ENCODE measurements at regions not wholly inside any gene's neighbourhood (a gene's known extent, or its start where the extent isn't known, plus 50 kb on each side); places are given as distances from the start of the nearest gene placed in this dataset.
"Not testable (repeated sequence)": the region's sequence is repeated elsewhere in the genome, so short reads cannot be mapped to it uniquely, and the experiment has no call there.

GRCh38 chr9:17871213-17871890 is 292.5 kb downstream of the SH3GL2 start:
- ChIA-PET POLR2A (no interaction called here), CTCF (no interaction called here)
- Mint-ChIP-seq H3K9me3 (no peaks in the 10 kb centered on the region), H3K27me3 (no peaks in the 10 kb centered on the region), H3K36me3 (ENCODE audit: low read depth) (no peaks in the 10 kb centered on the region), H3K4me3 (no peak overlapping the region), H3K27ac (no peak overlapping the region), H3K4me1 (no peaks in the 10 kb centered on the region)
- DNase-seq: no peak

GRCh38 chr9:17875886-17876285 is 297.0 kb downstream of the SH3GL2 start:
- H3K27ac Mint-ChIP-seq: no peak overlapping the region
- H3K36me3 Mint-ChIP-seq (ENCODE audit: low read depth): no peaks in the 10 kb centered on the region
- no peaks in the 10 kb centered on the region for H3K9me3 Mint-ChIP-seq
- no peaks in the 10 kb centered on the region for H3K27me3 Mint-ChIP-seq
- no peaks in the 10 kb centered on the region for H3K4me1 Mint-ChIP-seq
- POLR2A ChIA-PET: no interaction called here
- no peak overlapping the region for H3K4me3 Mint-ChIP-seq
- DNase-seq: no peak
- CTCF ChIA-PET: no interaction called here

- H3K4me3 Mint-ChIP-seq: no peak overlapping the region
- no peaks in the 10 kb centered on the region for H3K27me3 Mint-ChIP-seq
- H3K9me3 Mint-ChIP-seq: no peaks in the 10 kb centered on the region
- no peaks in the 10 kb centered on the region for H3K4me1 Mint-ChIP-seq
- no peak overlapping the region for H3K27ac Mint-ChIP-seq
- CTCF ChIA-PET: no interaction called here
- H3K36me3 Mint-ChIP-seq (ENCODE audit: low read depth): no peaks in the 10 kb centered on the region
- no peak for DNase-seq
- POLR2A ChIA-PET: no interaction called here
These were observed 297.8 kb downstream of the SH3GL2 start for GRCh38 chr9:17876687-17877086.

- ChIA-PET POLR2A (no interaction called here), CTCF (no interaction called here)
- Mint-ChIP-seq H3K9me3 (no peaks in the 10 kb centered on the region), H3K4me1 (no peaks in the 10 kb centered on the region), H3K4me3 (no peak overlapping the region), H3K27me3 (no peaks in the 10 kb centered on the region), H3K27ac (no peak overlapping the region), H3K36me3 (ENCODE audit: low read depth) (no peaks in the 10 kb centered on the region)
- DNase-seq: no peak
These were observed 300.0 kb downstream of the SH3GL2 start for GRCh38 chr9:17878810-17879370.

- ChIA-PET CTCF (no interaction called here), POLR2A (no interaction called here)
- H3K27ac Mint-ChIP-seq: no peak overlapping the region
These were observed 302.5 kb downstream of the SH3GL2 start for GRCh38 chr9:17881371-17881770.

GRCh38 chr9:17882688-17883594 is 304.1 kb downstream of the SH3GL2 start:
- no peak for DNase-seq
- Mint-ChIP-seq H3K27ac (no peak overlapping the region), H3K36me3 (ENCODE audit: low read depth) (no peaks in the 10 kb centered on the region), H3K4me1 (no peaks in the 10 kb centered on the region), H3K9me3 (no peaks in the 10 kb centered on the region), H3K27me3 (no peaks in the 10 kb centered on the region), H3K4me3 (no peak overlapping the region)
- POLR2A ChIA-PET: no interaction called here
- CTCF ChIA-PET: no interaction called here

More at GRCh38 chr9:17881371-17881770, 302.5 kb downstream of the SH3GL2 start:
- no peaks in the 10 kb centered on the region for H3K9me3 Mint-ChIP-seq
- no peak for DNase-seq
- no peaks in the 10 kb centered on the region for H3K4me1 Mint-ChIP-seq
- H3K4me3 Mint-ChIP-seq: no peak overlapping the region
- no peaks in the 10 kb centered on the region for H3K27me3 Mint-ChIP-seq
- no peaks in the 10 kb centered on the region for H3K36me3 Mint-ChIP-seq (ENCODE audit: low read depth)

- H3K36me3 Mint-ChIP-seq (ENCODE audit: low read depth): no peaks in the 10 kb centered on the region
- no peaks in the 10 kb centered on the region for H3K9me3 Mint-ChIP-seq
- DNase-seq: no peak
- POLR2A ChIA-PET: no interaction called here
- no peaks in the 10 kb centered on the region for H3K4me1 Mint-ChIP-seq
- H3K4me3 Mint-ChIP-seq: no peak overlapping the region
- no peak overlapping the region for H3K27ac Mint-ChIP-seq
- CTCF ChIA-PET: no interaction called here
- H3K27me3 Mint-ChIP-seq: no peaks in the 10 kb centered on the region
These were observed 309.2 kb downstream of the SH3GL2 start for GRCh38 chr9:17888066-17888465.

GRCh38 chr9:17888964-17889363 is 310.1 kb downstream of the SH3GL2 start:
- CTCF ChIA-PET; H3K4me1 Mint-ChIP-seq; DNase-seq; H3K27ac Mint-ChIP-seq; H3K9me3 Mint-ChIP-seq; H3K36me3 Mint-ChIP-seq (ENCODE audit: low read depth); POLR2A ChIA-PET; H3K27me3 Mint-ChIP-seq; H3K4me3 Mint-ChIP-seq: not testable (repeated sequence)

- POLR2A ChIA-PET: no interaction called here
These were observed 315.8 kb downstream of the SH3GL2 start for GRCh38 chr9:17894501-17895160.

GRCh38 chr9:17900606-17901005 is 321.7 kb downstream of the SH3GL2 start:
- ChIA-PET CTCF (no interaction called here), POLR2A (no interaction called here)
- Mint-ChIP-seq H3K4me1 (no peaks in the 10 kb centered on the region), H3K27me3 (peaks cover 10% of the 10 kb centered on the region), H3K36me3 (ENCODE audit: low read depth) (no peaks in the 10 kb centered on the region), H3K27ac (no peak overlapping the region), H3K4me3 (no peak overlapping the region), H3K9me3 (no peaks in the 10 kb centered on the region)
- no peak for DNase-seq

More at GRCh38 chr9:17894501-17895160, 315.8 kb downstream of the SH3GL2 start:
- Mint-ChIP-seq H3K4me3 (no peak overlapping the region), H3K27me3 (no peaks in the 10 kb centered on the region), H3K27ac (no peak overlapping the region), H3K9me3 (no peaks in the 10 kb centered on the region), H3K36me3 (ENCODE audit: low read depth) (no peaks in the 10 kb centered on the region), H3K4me1 (no peaks in the 10 kb centered on the region)
- DNase-seq: no peak
- CTCF ChIA-PET: no interaction called here

GRCh38 chr9:17905366-17905765 is 326.5 kb downstream of the SH3GL2 start:
- peak overlapping the region; percentile 31 for H3K27ac Mint-ChIP-seq
- H3K36me3 Mint-ChIP-seq (ENCODE audit: low read depth): no peaks in the 10 kb centered on the region
- peaks cover 27% of the 10 kb centered on the region for H3K27me3 Mint-ChIP-seq
- no peak overlapping the region for H3K4me3 Mint-ChIP-seq
- ChIA-PET POLR2A (no interaction called here), CTCF (no interaction called here)
- DNase-seq: no peak
- peaks cover 2% of the 10 kb centered on the region for H3K9me3 Mint-ChIP-seq
- H3K4me1 Mint-ChIP-seq: no peaks in the 10 kb centered on the region

- Mint-ChIP-seq H3K27ac (no peak overlapping the region), H3K36me3 (ENCODE audit: low read depth) (no peaks in the 10 kb centered on the region), H3K4me1 (no peaks in the 10 kb centered on the region), H3K4me3 (no peak overlapping the region), H3K27me3 (peaks cover 27% of the 10 kb centered on the region), H3K9me3 (peaks cover 2% of the 10 kb centered on the region)
- no peak for DNase-seq
- ChIA-PET CTCF (no interaction called here), POLR2A (no interaction called here)
These were observed 326.9 kb downstream of the SH3GL2 start for GRCh38 chr9:17905781-17906175.

GRCh38 chr9:17906176-17906840 is 327.4 kb downstream of the SH3GL2 start:
- no peak overlapping the region for H3K4me3 Mint-ChIP-seq
- H3K36me3 Mint-ChIP-seq (ENCODE audit: low read depth): no peaks in the 10 kb centered on the region
- no peak for DNase-seq
- no peak overlapping the region for H3K27ac Mint-ChIP-seq
- no peaks in the 10 kb centered on the region for H3K4me1 Mint-ChIP-seq
- H3K9me3 Mint-ChIP-seq: peaks cover 2% of the 10 kb centered on the region
- peaks cover 27% of the 10 kb centered on the region for H3K27me3 Mint-ChIP-seq
- CTCF ChIA-PET: no interaction called here
- POLR2A ChIA-PET: no interaction called here
